ENCODE measurements at regions not wholly inside any gene's neighbourhood (a gene's known extent, or its start where the extent isn't known, plus 50 kb on each side); places are given as distances from the start of the nearest gene placed in this dataset.

GRCh38 chr10:106500041-106500924 lies 664.2 kb downstream of the SORCS1 start:
- Histone ChIP-seq H2AFZ (replicated peaks; ENCODE audit: low read length, poor library complexity) (no peak overlapping the region), H2BK5ac (ENCODE audit: low read depth, low read length, poor library complexity, severe bottlenecking) (no peak overlapping the region), H3K4me1 (ENCODE audit: control insufficient read depth, insufficient read depth, low read length) (no peaks in the 10 kb centered on the region), H4K8ac (ENCODE audit: low read depth in 2 of 2, low read length in 2 of 2) (no peak overlapping the region; a peak in 1 of 4 replicates), H3K4me3 (ENCODE audit: insufficient read depth, low read depth, low read length) (no peak overlapping the region), H3K9me3 (ENCODE audit: control insufficient read depth, insufficient read depth, low read length) (no peaks in the 10 kb centered on the region), H3K36me3 (ENCODE audit: control insufficient read depth, insufficient read depth, low read length) (no peaks in the 10 kb centered on the region), H3K4ac (ENCODE audit: low read depth, low read length) (no peak overlapping the region), H3K27me3 (ENCODE audit: control insufficient read depth, insufficient read depth, low read length) (no peaks in the 10 kb centered on the region), H3K9me1 (ENCODE audit: insufficient read depth, low read length) (no peaks in the 10 kb centered on the region), H3K56ac (ENCODE audit: extremely low read depth, insufficient read depth, low read length) (no peak overlapping the region), H3K9ac (ENCODE audit: low read depth, low read length) (no peak overlapping the region), H2BK120ac (ENCODE audit: low read depth, low read length) (no peak overlapping the region), H4K5ac (ENCODE audit: low read depth, low read length) (no peak overlapping the region), H3K79me1 (ENCODE audit: low read depth in 1 of 2, low read length in 2 of 2) (no peaks in the 10 kb centered on the region), H2AK9ac (replicated peaks; ENCODE audit: low read depth, low read length, poor library complexity) (no peak overlapping the region), H3K27ac (ENCODE audit: insufficient read depth, low read length) (no peak overlapping the region), H4K91ac (ENCODE audit: insufficient read depth, low read depth, low read length) (no peak overlapping the region), H3K4me2 (ENCODE audit: low read depth, low read length) (no peak overlapping the region), H3K23ac (ENCODE audit: low read depth, low read length) (no peak overlapping the region), H2BK15ac (ENCODE audit: low read depth, low read length) (no peak overlapping the region), H2BK20ac (ENCODE audit: low read depth, low read length) (no peak overlapping the region), H3K14ac (replicated peaks; ENCODE audit: low read depth, low read length) (no peak overlapping the region), H4K20me1 (ENCODE audit: insufficient read depth, low read length) (no peaks in the 10 kb centered on the region), H2AK5ac (ENCODE audit: low read depth, low read length) (no peak overlapping the region), H3K18ac (ENCODE audit: low read depth, low read length) (no peak overlapping the region)
- ChIA-PET CTCF (interaction anchor here (0.7 kb wide), 1 partner anchor 339 kb away, joined by 3 read pairs; no protein-coding TSS in a partner anchor), POLR2A (ENCODE audit: unreplicated experiment) (no interaction called here)
- DNase-seq (no peak), ATAC-seq (ENCODE audit: low read depth) (no peak)
- TF ChIP-seq MXI1 (IDR thresholded peaks at IDR 0.05; ENCODE audit: borderline replicate concordance, low read depth, low read length), result no peak
- TF ChIP-seq SMC3 (IDR thresholded peaks at IDR 0.05; ENCODE audit: low read depth, low read length), result no peak
- no peak for TF ChIP-seq CTCF (conservative IDR thresholded peaks at IDR 0.05; ENCODE audit: low read depth, low read length)
- in situ Hi-C loops (cut with MboI; ENCODE audit: low sequenced_read_pairs) (no loop called here), intact Hi-C loops (cut with micrococcal nuclease) (no loop called here), dilution Hi-C loops (cut with HindIII; ENCODE audit: low sequenced_read_pairs, unreplicated experiment) (no loop called here)
- no TSS peak for BruUV-seq (replicated peaks)
- no CpG with 5 or more reads among the region's 1 CpG for WGBS, 2 experiments (ENCODE audit: extremely low coverage in 2 of 2, insufficient read length in 1 of 2)
